ENCODE measurements at regions not wholly inside any gene's neighbourhood (a gene's known extent, or its start where the extent isn't known, plus 50 kb on each side); places are given as distances from the start of the nearest gene placed in this dataset.

DNA sequence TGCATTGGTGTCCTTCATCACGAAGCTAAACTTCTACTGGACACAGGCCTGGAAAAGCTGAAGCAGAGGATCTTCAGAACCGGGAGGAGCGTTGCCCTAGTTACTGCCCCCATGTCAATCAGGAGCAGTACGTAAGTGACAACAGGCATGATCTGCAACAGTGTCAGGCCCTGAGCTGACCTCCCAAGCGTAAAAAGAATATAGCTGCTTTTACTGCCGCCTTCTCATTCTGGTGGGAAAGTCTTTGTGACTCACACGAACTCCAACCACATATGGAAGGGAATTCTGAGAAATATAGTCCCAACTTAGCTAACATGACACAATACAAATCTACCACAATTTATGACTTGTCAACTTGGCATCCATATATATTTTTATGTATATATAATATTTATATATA, 1007.7 kb upstream of the CDH2 start:
- H3K36me3 Mint-ChIP-seq = no peaks in the 10 kb centered on the region
- no peak overlapping the region for H3K4me3 ChIP-seq (ENCODE audit: low read length in 2 of 2)
- CTCF ChIA-PET (ENCODE audit: partially characterized antibody) = no interaction called here
- no peak overlapping the region for H3K27ac ChIP-seq (ENCODE audit: low read depth, low read length)
- POLR2A ChIA-PET (ENCODE audit: partially characterized antibody) = no interaction called here
- H3K27me3 Mint-ChIP-seq = no peaks in the 10 kb centered on the region
- H3K9me3 ChIP-seq (ENCODE audit: control insufficient read depth in 1 of 2, low read length in 2 of 2) = peaks cover 0 to 3% of the 10 kb centered on the region in 2 donors
- no peaks in the 10 kb centered on the region for H3K36me3 ChIP-seq (ENCODE audit: insufficient read depth, low read length)
- peaks cover 2 to 15% (median 12%) of the 10 kb centered on the region in 8 donors for H3K9me3 Mint-ChIP-seq
- no peaks in the 10 kb centered on the region for H3K27me3 ChIP-seq (ENCODE audit: insufficient read depth, low read length)
- DNase-seq = no peak
- H3K4me1 ChIP-seq (ENCODE audit: insufficient read depth, low read length) = no peaks in the 10 kb centered on the region
- no peak overlapping the region for H3K27ac Mint-ChIP-seq
- intact Hi-C loops (cut with micrococcal nuclease) = no loop called here
- no peak overlapping the region for H3K4me3 Mint-ChIP-seq
- H3K4me1 Mint-ChIP-seq = no peaks in the 10 kb centered on the region

GRCh38 chr18:29181151-29181901, 1004.4 kb upstream of the CDH2 start:
- intact Hi-C loops (cut with micrococcal nuclease) = no loop called here
- Histone ChIP-seq H3K27ac (ENCODE audit: low read depth, low read length) (no peak overlapping the region), H3K4me1 (ENCODE audit: insufficient read depth, low read length) (no peaks in the 10 kb centered on the region), H3K27me3 (ENCODE audit: insufficient read depth, low read length) (no peaks in the 10 kb centered on the region), H3K36me3 (ENCODE audit: insufficient read depth, low read length) (no peaks in the 10 kb centered on the region), H3K9me3 (ENCODE audit: control insufficient read depth in 1 of 2, low read length in 2 of 2) (peaks cover 0 to 3% of the 10 kb centered on the region in 2 donors), H3K4me3 (ENCODE audit: low read length in 2 of 2) (peak overlapping the region in 1 of 2 donors; percentile 9)
- H3K27ac Mint-ChIP-seq = no peak overlapping the region
- H3K27me3 Mint-ChIP-seq = no peaks in the 10 kb centered on the region
- ChIA-PET POLR2A (ENCODE audit: partially characterized antibody) (no interaction called here), CTCF (ENCODE audit: partially characterized antibody) (no interaction called here)
- DNase-seq = no peak
- H3K9me3 Mint-ChIP-seq = peaks cover 2 to 21% (median 11%) of the 10 kb centered on the region in 8 donors
- no peak overlapping the region for H3K4me3 Mint-ChIP-seq
- no peaks in the 10 kb centered on the region for H3K4me1 Mint-ChIP-seq
- no peaks in the 10 kb centered on the region for H3K36me3 Mint-ChIP-seq

DNA sequence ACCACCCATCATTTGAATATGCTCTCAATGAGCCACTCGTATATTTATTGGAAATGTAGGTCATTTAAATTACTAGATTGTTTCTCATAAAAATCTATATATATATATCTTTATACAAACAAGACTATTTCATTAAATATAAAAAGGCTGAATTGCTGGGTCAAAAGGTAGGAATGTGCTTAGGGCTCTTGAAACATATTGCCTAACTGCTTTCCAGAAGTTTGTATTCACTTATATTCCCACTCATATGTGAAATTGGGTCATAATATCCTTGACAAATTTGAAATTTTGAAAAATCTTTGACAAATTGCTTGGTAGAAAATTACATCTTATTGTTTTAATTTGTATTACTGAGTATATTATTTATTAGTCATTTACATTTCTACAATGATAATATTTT, 999.8 kb upstream of the CDH2 start:
- no peak for DNase-seq
- Mint-ChIP-seq H3K4me3 (no peak overlapping the region), H3K27ac (no peak overlapping the region), H3K9me3 (peaks cover 2 to 22% (median 9%) of the 10 kb centered on the region in 8 donors), H3K4me1 (no peaks in the 10 kb centered on the region), H3K27me3 (no peaks in the 10 kb centered on the region), H3K36me3 (no peaks in the 10 kb centered on the region)
- Histone ChIP-seq H3K27me3 (ENCODE audit: insufficient read depth, low read length) (no peaks in the 10 kb centered on the region), H3K4me1 (ENCODE audit: insufficient read depth, low read length) (no peaks in the 10 kb centered on the region), H3K9me3 (ENCODE audit: control insufficient read depth in 1 of 2, low read length in 2 of 2) (no peaks in the 10 kb centered on the region), H3K27ac (ENCODE audit: low read depth, low read length) (no peak overlapping the region), H3K4me3 (ENCODE audit: low read length in 2 of 2) (no peak overlapping the region), H3K36me3 (ENCODE audit: insufficient read depth, low read length) (no peaks in the 10 kb centered on the region)
- ChIA-PET POLR2A (ENCODE audit: partially characterized antibody) (no interaction called here), CTCF (ENCODE audit: partially characterized antibody) (no interaction called here)
- intact Hi-C loops (cut with micrococcal nuclease) = no loop called here

- Histone ChIP-seq H3K9me3 (ENCODE audit: control insufficient read depth in 1 of 2, low read length in 2 of 2) (no peaks in the 10 kb centered on the region), H3K4me3 (ENCODE audit: low read length in 2 of 2) (no peak overlapping the region), H3K36me3 (ENCODE audit: insufficient read depth, low read length) (no peaks in the 10 kb centered on the region), H3K27me3 (ENCODE audit: insufficient read depth, low read length) (no peaks in the 10 kb centered on the region), H3K4me1 (ENCODE audit: insufficient read depth, low read length) (no peaks in the 10 kb centered on the region), H3K27ac (ENCODE audit: low read depth, low read length) (no peak overlapping the region)
- no peaks in the 10 kb centered on the region for H3K4me1 Mint-ChIP-seq
- ChIA-PET POLR2A (ENCODE audit: partially characterized antibody) (no interaction called here), CTCF (ENCODE audit: partially characterized antibody) (no interaction called here)
- H3K27me3 Mint-ChIP-seq = no peaks in the 10 kb centered on the region
- H3K4me3 Mint-ChIP-seq = no peak overlapping the region
- no peak overlapping the region for H3K27ac Mint-ChIP-seq
- no peak for DNase-seq
- intact Hi-C loops (cut with micrococcal nuclease) = no loop called here
- H3K9me3 Mint-ChIP-seq = peaks cover 3 to 28% (median 12%) of the 10 kb centered on the region in 8 donors
- H3K36me3 Mint-ChIP-seq = no peaks in the 10 kb centered on the region
Observed at GRCh38 chr18:29174891-29175290, 998.0 kb upstream of the CDH2 start.

- POLR2A ChIA-PET (ENCODE audit: partially characterized antibody) = no interaction called here
- no peak for DNase-seq
- CTCF ChIA-PET (ENCODE audit: partially characterized antibody) = no interaction called here
- Histone ChIP-seq H3K4me1 (ENCODE audit: insufficient read depth, low read length) (no peaks in the 10 kb centered on the region), H3K36me3 (ENCODE audit: insufficient read depth, low read length) (no peaks in the 10 kb centered on the region), H3K27ac (ENCODE audit: low read depth, low read length) (no peak overlapping the region), H3K4me3 (ENCODE audit: low read length in 2 of 2) (no peak overlapping the region), H3K27me3 (ENCODE audit: insufficient read depth, low read length) (no peaks in the 10 kb centered on the region), H3K9me3 (ENCODE audit: control insufficient read depth in 1 of 2, low read length in 2 of 2) (no peaks in the 10 kb centered on the region)
- Mint-ChIP-seq H3K9me3 (peaks cover 3 to 30% (median 16%) of the 10 kb centered on the region in 8 donors), H3K4me3 (no peak overlapping the region), H3K4me1 (no peaks in the 10 kb centered on the region), H3K27me3 (no peaks in the 10 kb centered on the region), H3K27ac (no peak overlapping the region), H3K36me3 (no peaks in the 10 kb centered on the region)
- intact Hi-C loops (cut with micrococcal nuclease) = no loop called here
Observed at GRCh38 chr18:29172756-29173067, 995.8 kb upstream of the CDH2 start.

GRCh38 chr18:29171892-29172755, 995.2 kb upstream of the CDH2 start:
- CTCF ChIA-PET (ENCODE audit: partially characterized antibody) = no interaction called here
- H3K4me3 Mint-ChIP-seq = no peak overlapping the region

GRCh38 chr18:29169599-29169998, 992.7 kb upstream of the CDH2 start:
- peaks cover 2 to 43% (median 25%) of the 10 kb centered on the region in 8 donors for H3K9me3 Mint-ChIP-seq
- no peak overlapping the region for H3K4me3 Mint-ChIP-seq
- no peaks in the 10 kb centered on the region for H3K36me3 Mint-ChIP-seq
- H3K4me1 ChIP-seq (ENCODE audit: insufficient read depth, low read length) = no peaks in the 10 kb centered on the region
- H3K27ac Mint-ChIP-seq = no peak overlapping the region
- no peaks in the 10 kb centered on the region for H3K27me3 ChIP-seq (ENCODE audit: insufficient read depth, low read length)
- no peaks in the 10 kb centered on the region for H3K4me1 Mint-ChIP-seq
- no peaks in the 10 kb centered on the region for H3K36me3 ChIP-seq (ENCODE audit: insufficient read depth, low read length)
- no peak for DNase-seq
- H3K4me3 ChIP-seq (ENCODE audit: low read length in 2 of 2) = no peak overlapping the region
- no peaks in the 10 kb centered on the region for H3K27me3 Mint-ChIP-seq
- no peaks in the 10 kb centered on the region for H3K9me3 ChIP-seq (ENCODE audit: control insufficient read depth in 1 of 2, low read length in 2 of 2)
- intact Hi-C loops (cut with micrococcal nuclease) = no loop called here
- ChIA-PET POLR2A (ENCODE audit: partially characterized antibody) (no interaction called here), CTCF (ENCODE audit: partially characterized antibody) (no interaction called here)
- H3K27ac ChIP-seq (ENCODE audit: low read depth, low read length) = no peak overlapping the region

More at GRCh38 chr18:29171892-29172755, 995.2 kb upstream of the CDH2 start:
- H3K27me3 Mint-ChIP-seq = no peaks in the 10 kb centered on the region
- H3K4me1 Mint-ChIP-seq = no peaks in the 10 kb centered on the region
- POLR2A ChIA-PET (ENCODE audit: partially characterized antibody) = no interaction called here
- H3K9me3 Mint-ChIP-seq = peaks cover 3 to 33% (median 21%) of the 10 kb centered on the region in 8 donors
- Histone ChIP-seq H3K27me3 (ENCODE audit: insufficient read depth, low read length) (no peaks in the 10 kb centered on the region), H3K27ac (ENCODE audit: low read depth, low read length) (no peak overlapping the region), H3K4me3 (ENCODE audit: low read length in 2 of 2) (no peak overlapping the region), H3K36me3 (ENCODE audit: insufficient read depth, low read length) (no peaks in the 10 kb centered on the region), H3K4me1 (ENCODE audit: insufficient read depth, low read length) (no peaks in the 10 kb centered on the region), H3K9me3 (ENCODE audit: control insufficient read depth in 1 of 2, low read length in 2 of 2) (no peaks in the 10 kb centered on the region)
- no peak overlapping the region for H3K27ac Mint-ChIP-seq
- intact Hi-C loops (cut with micrococcal nuclease) = no loop called here
- no peak for DNase-seq
- no peaks in the 10 kb centered on the region for H3K36me3 Mint-ChIP-seq

All from CD4-positive, alpha-beta memory T cell (primary cell).